ENCODE measurements at regions not wholly inside any gene's neighbourhood (a gene's known extent, or its start where the extent isn't known, plus 50 kb on each side); places are given as distances from the start of the nearest gene placed in this dataset.

GRCh38 chr4:59094505-59094904 is 1984.3 kb upstream of the IGFBP7 start:
- TF ChIP-seq CTCF (conservative IDR thresholded peaks at IDR 0.05 in 1 of 2, IDR thresholded peaks at IDR 0.05 in 1 of 2; ENCODE audit: extremely low read depth in 1 of 2, insufficient read depth in 1 of 2, low read depth in 1 of 2, low read length in 2 of 2) (no peak), EZH2 (IDR thresholded peaks at IDR 0.05; ENCODE audit: borderline replicate concordance, low read length) (no peak)

Data from mammary epithelial cell (primary cell).